ENCODE measurements at regions not wholly inside any gene's neighbourhood (a gene's known extent, or its start where the extent isn't known, plus 50 kb on each side); places are given as distances from the start of the nearest gene placed in this dataset.

- no peak for DNase-seq
Measured at GRCh38 chr18:25710981-25711380, 359.0 kb upstream of the ZNF521 start.

- no peak for DNase-seq
Measured at GRCh38 chr18:25705650-25706049, 353.7 kb upstream of the ZNF521 start.

- DNase-seq: no peak
Measured at GRCh38 chr18:25704494-25704893, 352.5 kb upstream of the ZNF521 start.

GRCh38 chr18:25704071-25704470, 352.1 kb upstream of the ZNF521 start:
- no peak for DNase-seq

- no peak for DNase-seq
Measured at GRCh38 chr18:25701821-25702220, 349.9 kb upstream of the ZNF521 start.

- DNase-seq: no peak
Measured at GRCh38 chr18:25686960-25687500, 335.1 kb upstream of the ZNF521 start.

- no peak for DNase-seq
Measured at GRCh38 chr18:25685088-25685487, 333.1 kb upstream of the ZNF521 start.

GRCh38 chr18:25679491-25679890, 327.5 kb upstream of the ZNF521 start:
- no peak for DNase-seq

GRCh38 chr18:25678221-25678620, 326.3 kb upstream of the ZNF521 start:
- DNase-seq: no peak

- DNase-seq: no peak
Measured at GRCh38 chr18:25675123-25675850, 323.3 kb upstream of the ZNF521 start.

- DNase-seq: no peak
Measured at GRCh38 chr18:25674183-25674582, 322.2 kb upstream of the ZNF521 start.

GRCh38 chr18:25672490-25672889, 320.5 kb upstream of the ZNF521 start:
- no peak for DNase-seq

- DNase-seq: no peak
Measured at GRCh38 chr18:25669741-25670140, 317.8 kb upstream of the ZNF521 start.

GRCh38 chr18:25662272-25662671, 310.3 kb upstream of the ZNF521 start:
- DNase-seq: no peak

- DNase-seq: no peak
Measured at GRCh38 chr18:25661831-25662230, 309.9 kb upstream of the ZNF521 start.

GRCh38 chr18:25659541-25659940, 307.6 kb upstream of the ZNF521 start:
- no peak for DNase-seq

- DNase-seq: no peak
Measured at GRCh38 chr18:25658476-25658875, 306.5 kb upstream of the ZNF521 start.

GRCh38 chr18:25651553-25651952, 299.6 kb upstream of the ZNF521 start:
- no peak for DNase-seq

GRCh38 chr18:25650201-25650941, 298.4 kb upstream of the ZNF521 start:
- no peak for DNase-seq

GRCh38 chr18:25648716-25649260, 296.8 kb upstream of the ZNF521 start:
- no peak for DNase-seq

GRCh38 chr18:25647404-25647803, 295.4 kb upstream of the ZNF521 start:
- DNase-seq: no peak

- no peak for DNase-seq
Measured at GRCh38 chr18:25646971-25647370, 295.0 kb upstream of the ZNF521 start.

- DNase-seq: no peak
Measured at GRCh38 chr18:25639596-25639995, 287.6 kb upstream of the ZNF521 start.

GRCh38 chr18:25633563-25633962, 281.6 kb upstream of the ZNF521 start:
- DNase-seq: no peak
